SK-N-MC (cell line): ENCODE measurements at regions not wholly inside any gene's neighbourhood (a gene's known extent, or its start where the extent isn't known, plus 50 kb on each side); places are given as distances from the start of the nearest gene placed in this dataset.

Experiments
- EZH2 ChIP-seq: fragments of 200-600 bp; sonication (generic); IDR thresholded peaks from one replicate; pipeline ENCODE4 v1.6.1; 2017; ENCODE audit warnings: antibody characterized with exemption
- POLR2AphosphoS5 ChIP-seq: IDR thresholded peaks from 2 replicates; pipeline ENCODE4 v1.6.1; 2012; ENCODE audit warnings: mild to moderate bottlenecking, low read depth, low read length, borderline replicate concordance

GRCh38 chr4:103895876-103896465 is 176.2 kb upstream of the TACR3 start:
- TF ChIP-seq POLR2AphosphoS5 (no peak), EZH2 (no peak)
